Fibroblast of the aortic adventitia (primary cell): ENCODE measurements at regions not wholly inside any gene's neighbourhood (a gene's known extent, or its start where the extent isn't known, plus 50 kb on each side); places are given as distances from the start of the nearest gene placed in this dataset.

Source experiments
- DNase-seq: peaks from one replicate; pipeline ENCODE4 v3.0.0-alpha.2; 2010; ENCODE audit warnings: low read depth
- H3K4me3 ChIP-seq: 2 replicates; pipeline ENCODE4 v1.5.1; 2011; ENCODE audit warnings: low read depth, mild to moderate bottlenecking, control low read depth, low read length, moderate library complexity
- TF ChIP-seq, protein P1 (sequence below): IDR thresholded peaks from 2 replicates; pipeline ENCODE4 v1.5.1; 2011; ENCODE audit warnings: mild to moderate bottlenecking, low read length, control low read depth, inconsistent platforms; ENCODE audit not compliant: insufficient read depth

GRCh38 chr15:38671675-38672254 is 107.2 kb upstream of the RASGRP1 start:
- no peak for DNase-seq
- TF ChIP-seq, protein P1, sequence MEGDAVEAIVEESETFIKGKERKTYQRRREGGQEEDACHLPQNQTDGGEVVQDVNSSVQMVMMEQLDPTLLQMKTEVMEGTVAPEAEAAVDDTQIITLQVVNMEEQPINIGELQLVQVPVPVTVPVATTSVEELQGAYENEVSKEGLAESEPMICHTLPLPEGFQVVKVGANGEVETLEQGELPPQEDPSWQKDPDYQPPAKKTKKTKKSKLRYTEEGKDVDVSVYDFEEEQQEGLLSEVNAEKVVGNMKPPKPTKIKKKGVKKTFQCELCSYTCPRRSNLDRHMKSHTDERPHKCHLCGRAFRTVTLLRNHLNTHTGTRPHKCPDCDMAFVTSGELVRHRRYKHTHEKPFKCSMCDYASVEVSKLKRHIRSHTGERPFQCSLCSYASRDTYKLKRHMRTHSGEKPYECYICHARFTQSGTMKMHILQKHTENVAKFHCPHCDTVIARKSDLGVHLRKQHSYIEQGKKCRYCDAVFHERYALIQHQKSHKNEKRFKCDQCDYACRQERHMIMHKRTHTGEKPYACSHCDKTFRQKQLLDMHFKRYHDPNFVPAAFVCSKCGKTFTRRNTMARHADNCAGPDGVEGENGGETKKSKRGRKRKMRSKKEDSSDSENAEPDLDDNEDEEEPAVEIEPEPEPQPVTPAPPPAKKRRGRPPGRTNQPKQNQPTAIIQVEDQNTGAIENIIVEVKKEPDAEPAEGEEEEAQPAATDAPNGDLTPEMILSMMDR, result no peak
- H3K4me3 ChIP-seq, result no peak overlapping the region

- H3K4me3 ChIP-seq, result no peak overlapping the region
- TF ChIP-seq, protein P1, result no peak
- no peak for DNase-seq
These were observed 107.7 kb upstream of the RASGRP1 start for GRCh38 chr15:38672273-38672672.

DNA sequence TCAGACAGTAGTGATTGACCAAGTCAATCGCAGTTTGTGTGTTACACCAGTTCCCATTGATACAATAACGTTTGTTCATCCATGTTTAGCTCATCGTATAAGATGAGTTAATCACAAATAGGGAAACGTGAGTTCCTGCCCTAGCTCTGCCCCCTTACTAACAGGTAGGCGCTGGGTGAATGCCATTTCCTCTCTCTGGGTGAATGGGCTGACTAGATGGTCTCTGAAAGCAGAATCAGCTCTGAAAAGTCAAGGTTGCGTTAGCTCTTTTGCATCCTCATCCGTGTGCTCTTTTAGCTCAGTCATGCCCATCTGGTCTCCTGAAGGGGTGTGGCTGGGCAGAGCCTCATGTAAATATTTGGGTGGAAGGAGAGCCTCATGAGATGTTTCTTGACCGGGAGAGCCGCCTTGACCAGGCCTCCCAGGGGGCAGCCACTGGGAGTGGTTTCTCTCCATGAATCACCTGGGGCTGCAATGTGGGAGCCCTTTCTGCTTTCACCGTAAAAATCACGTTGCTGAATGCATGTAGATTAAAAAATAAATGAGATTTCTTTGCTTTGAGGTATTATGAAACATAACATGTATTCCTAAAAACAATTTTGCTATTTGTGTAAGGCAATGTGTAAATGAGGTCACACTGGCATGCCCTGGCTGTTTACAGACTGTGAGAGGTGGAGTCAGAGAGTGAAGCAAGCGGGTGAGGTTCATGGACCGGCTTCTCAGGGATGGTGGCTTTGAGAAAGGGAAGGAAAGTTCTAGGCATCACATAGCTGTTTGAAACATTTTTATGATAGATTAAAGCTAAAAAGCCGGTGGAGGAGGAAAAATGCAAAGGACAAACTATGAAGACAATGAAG is 108.4 kb upstream of the RASGRP1 start:
- TF ChIP-seq, protein P1, result no peak
- no peak for DNase-seq

DNA sequence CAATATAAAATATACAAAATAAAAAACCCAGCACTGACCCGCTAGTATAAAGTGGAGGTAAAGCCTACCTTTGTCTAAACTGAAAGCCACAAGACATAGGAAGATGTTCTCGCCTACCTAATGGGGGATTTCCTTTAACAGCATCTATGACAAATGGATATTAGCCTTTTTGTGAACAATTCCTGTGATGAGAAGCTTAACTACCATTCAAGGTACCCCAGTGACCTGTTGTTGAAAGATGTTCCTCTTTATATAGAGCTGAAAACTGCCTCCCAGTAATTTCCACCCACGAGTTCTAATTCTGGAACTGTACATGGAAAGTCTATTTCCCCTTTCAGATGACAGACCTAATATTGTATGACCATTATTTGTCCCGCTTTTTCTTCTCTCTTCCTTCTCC is 109.8 kb upstream of the RASGRP1 start:
- TF ChIP-seq, protein P1, result no peak
- DNase-seq, result no peak
- H3K4me3 ChIP-seq, result no peak overlapping the region

More for the DNA sequence above, 108.4 kb upstream of the RASGRP1 start:
- no peak overlapping the region for H3K4me3 ChIP-seq

- no peak for DNase-seq
- TF ChIP-seq, protein P1, result no peak
- no peak overlapping the region for H3K4me3 ChIP-seq
These were observed 113.7 kb upstream of the RASGRP1 start for GRCh38 chr15:38678281-38678680.

DNA sequence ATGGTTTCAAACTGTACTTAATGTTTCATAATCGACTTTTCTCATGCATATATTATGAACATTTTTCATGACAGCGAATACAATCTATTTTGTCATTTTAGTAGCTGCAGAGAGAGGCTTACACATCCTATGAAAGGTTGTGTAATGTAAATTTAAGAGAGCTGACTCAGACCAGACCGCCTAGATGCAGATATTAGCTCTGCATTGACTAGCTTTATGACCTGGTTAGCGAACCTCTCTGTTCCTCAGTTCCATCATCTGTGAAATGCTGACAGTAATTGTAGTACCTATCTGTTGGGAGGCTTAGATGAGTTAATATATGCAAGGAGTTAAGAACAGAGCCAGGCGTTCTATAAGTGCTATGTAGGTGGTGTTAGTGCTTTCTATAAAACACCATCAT is 116.2 kb upstream of the RASGRP1 start:
- TF ChIP-seq, protein P1, result no peak

More for the DNA sequence above, 116.2 kb upstream of the RASGRP1 start:
- no peak for DNase-seq
- no peak overlapping the region for H3K4me3 ChIP-seq
